ENCODE measurements at regions not wholly inside any gene's neighbourhood (a gene's known extent, or its start where the extent isn't known, plus 50 kb on each side); places are given as distances from the start of the nearest gene placed in this dataset.

DNA sequence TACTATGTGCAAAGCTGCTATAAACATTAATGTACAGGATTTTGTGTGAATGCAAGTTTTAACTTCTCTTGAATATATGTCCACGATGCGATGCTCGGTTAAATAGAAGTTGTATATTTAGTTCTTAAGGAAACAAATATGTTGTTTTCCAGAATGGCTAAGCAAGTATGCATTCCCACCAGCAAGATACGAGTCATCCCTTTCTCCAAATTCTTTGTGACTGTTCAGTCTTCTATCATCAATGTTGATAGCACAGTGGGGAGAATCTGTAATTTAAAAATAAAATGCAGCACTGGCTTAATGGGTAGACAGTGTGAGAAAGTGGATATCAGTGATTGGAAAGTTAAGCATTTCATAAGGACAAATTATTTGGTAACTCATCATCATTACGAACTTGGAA, 1340.8 kb downstream of the PCDH9 start:
- DNase-seq (ENCODE audit: low read depth, low spot score): no peak

DNA sequence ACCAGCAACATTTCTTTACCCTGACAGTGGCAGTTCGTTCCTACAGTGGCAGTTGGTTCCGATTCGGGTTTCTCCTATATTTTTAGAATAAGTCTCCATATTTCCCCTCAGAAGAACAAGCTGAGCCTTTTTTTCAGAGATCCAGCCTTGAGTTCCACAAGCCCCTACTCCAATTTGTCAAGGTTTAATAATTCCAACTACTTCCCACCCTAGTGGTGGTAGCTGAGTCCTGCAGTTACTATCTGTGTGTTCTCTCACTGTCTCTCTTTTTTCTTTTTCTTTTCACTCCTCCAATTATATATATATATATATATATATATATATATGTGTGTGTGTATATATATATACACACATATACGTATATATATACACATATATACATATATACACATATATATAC, 1347.3 kb downstream of the PCDH9 start:
- DNase-seq (ENCODE audit: low read depth, low spot score): no peak

DNA sequence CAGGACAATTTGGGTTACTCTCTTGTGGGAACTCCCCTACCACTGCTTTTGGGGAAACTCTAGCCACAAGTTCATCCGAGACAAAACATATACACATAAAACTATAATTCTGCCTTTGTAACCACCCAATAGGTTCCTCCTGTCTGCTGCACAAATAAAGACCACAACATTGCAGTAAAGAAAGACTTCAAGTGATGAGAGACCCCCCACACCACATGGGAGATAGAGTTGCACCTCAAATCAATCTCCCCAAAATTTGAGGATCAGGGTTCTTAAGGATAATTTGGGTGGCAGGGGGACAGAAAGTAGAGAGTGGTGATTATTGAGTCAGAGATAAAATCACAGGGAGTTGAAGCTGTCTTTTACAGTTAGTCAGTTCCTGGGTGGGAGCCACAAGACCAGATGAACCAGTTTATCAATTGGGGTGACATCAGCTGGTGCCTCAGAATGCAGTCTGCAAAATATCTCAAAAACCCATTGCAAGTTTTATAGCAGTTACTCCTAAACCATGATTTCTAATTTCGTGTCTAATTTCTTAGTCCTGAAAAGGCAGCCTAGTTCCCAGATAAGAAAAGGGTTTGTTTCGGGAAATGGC, 1348.5 kb downstream of the PCDH9 start:
- DNase-seq (ENCODE audit: low read depth, low spot score): no peak

DNA sequence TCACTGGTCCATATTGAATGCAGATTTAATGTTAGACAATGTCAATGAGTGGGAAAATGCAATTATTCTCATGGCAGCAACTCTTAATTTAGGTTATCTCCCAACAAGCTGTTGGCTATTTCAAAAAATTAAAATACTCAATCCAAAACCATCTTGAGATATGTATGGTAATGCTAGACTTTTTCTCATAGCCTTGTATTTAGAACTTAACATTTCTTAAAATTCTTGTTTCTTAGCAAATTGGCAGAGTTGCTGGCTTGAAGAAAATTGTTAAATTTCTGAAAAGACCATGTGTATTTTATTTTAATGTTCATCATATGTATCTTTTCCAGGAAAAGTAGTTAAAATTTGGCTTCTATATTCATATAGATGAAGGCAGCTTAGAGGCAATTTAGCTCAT, 1355.1 kb downstream of the PCDH9 start:
- no peak for DNase-seq (ENCODE audit: low read depth, low spot score)

DNA sequence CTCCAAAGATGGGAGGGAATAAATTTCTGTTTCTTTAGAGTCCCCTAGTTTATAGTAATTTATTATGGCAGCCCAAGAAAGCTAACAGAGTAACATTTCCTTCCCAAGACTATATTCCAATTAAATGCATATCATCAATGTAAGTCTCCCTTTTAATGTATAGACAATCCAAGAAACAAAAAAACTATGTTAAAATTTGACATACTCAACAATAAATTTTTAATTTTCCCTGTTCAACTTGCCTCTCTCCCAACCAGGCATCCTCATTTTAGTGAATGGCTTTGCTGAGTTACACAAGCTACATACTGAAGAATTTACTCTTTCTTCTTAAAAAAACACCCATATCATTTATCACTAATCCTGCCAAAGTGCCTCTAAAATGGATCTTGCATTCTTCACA, 1357.7 kb downstream of the PCDH9 start:
- DNase-seq (ENCODE audit: low read depth, low spot score): no peak

DNA sequence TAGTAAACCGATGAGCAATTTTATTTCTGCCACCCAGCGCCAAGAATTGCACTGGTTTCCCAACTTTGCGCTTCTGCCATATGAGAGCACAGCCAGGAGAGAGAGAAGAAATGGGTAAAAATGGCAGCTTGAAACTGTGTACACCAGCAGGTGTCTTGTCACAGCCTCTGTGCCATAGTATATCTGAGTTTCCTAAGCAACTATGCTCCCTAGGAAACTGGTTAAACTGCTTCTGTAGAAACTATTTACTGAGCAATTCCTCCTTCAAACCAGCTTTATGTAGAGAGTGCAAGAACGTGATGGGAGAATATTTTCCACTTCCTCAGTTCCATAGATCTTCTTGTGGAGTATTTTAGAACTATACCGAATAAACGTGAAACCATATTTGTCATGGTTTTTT, 1361.3 kb downstream of the PCDH9 start:
- no peak for DNase-seq (ENCODE audit: low read depth, low spot score)

DNA sequence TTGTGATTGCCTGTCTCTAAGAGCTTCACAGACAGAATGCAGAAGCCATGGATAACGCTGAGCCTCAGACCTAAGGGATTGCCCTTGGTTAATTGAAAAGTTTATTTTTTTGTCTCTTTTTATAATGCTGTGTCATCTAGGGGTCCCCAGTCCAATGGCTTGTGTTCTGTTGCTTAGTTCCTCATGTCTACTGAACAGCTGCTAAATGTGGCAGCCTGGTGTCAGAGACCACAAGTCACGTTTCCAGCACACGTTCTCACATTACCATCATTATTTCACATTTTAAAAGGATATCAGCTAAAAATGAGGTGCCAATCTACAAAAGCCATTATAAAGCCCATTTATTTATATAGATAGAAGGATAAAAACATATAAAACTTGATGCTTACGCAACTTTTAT, 1362.0 kb downstream of the PCDH9 start:
- no peak for DNase-seq (ENCODE audit: low read depth, low spot score)

DNA sequence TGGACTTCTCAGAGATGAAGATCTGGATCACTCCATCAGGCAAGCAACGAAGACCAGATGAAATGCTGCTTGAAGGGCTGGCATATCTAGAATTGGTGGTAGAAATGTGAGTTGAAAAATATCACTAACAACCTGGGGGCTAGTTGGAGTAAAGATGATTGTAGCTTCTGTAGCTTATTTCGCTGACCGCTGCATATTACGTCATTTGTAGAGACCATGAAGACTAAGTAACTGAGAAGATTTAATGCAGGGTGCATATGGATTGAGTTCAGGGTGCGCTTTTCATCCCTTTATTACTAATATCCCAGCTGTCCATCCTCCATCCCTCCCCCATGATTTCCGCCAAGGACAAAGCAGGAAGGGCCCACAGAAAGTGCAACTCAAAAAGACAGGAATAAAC, 1364.0 kb downstream of the PCDH9 start:
- no peak for DNase-seq (ENCODE audit: low read depth, low spot score)

DNA sequence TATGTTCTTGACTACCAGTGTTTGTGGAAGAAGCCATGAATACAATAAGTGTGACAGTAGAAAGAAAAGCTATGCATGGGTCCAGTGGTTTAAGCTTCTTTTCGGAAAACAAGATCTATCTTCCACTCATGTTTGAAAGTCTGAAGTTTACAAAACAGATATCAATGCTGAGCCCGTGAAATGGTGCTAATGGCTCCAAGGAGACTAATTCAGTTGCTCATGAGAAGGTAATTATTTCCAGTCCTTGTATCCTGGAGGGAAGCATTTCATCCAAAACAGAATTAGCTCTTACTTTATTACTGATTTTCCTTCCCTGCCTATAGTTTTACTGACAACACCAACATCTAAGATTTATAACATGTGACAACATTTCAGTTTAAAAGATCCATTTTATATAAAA, 1364.9 kb downstream of the PCDH9 start:
- DNase-seq (ENCODE audit: low read depth, low spot score): no peak

DNA sequence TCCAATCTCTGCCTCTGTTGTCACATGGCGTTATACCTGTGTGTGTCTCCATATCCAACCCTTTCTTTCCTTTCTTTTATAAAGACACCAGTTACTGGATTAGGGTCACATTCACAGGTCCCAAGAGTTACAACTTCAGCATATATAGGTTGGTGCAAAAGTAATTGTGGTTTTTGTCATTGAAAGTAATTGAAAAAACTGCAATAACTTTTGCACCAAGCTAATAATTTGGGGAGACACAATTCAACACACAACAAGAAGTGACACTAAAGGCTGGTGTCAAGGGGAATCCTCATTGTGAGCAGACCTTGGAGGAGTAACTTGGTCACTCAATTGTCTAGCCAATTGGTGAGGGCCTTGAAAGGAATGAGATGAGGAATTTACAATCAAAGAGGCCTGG, 1366.1 kb downstream of the PCDH9 start:
- DNase-seq (ENCODE audit: low read depth, low spot score): no peak

DNA sequence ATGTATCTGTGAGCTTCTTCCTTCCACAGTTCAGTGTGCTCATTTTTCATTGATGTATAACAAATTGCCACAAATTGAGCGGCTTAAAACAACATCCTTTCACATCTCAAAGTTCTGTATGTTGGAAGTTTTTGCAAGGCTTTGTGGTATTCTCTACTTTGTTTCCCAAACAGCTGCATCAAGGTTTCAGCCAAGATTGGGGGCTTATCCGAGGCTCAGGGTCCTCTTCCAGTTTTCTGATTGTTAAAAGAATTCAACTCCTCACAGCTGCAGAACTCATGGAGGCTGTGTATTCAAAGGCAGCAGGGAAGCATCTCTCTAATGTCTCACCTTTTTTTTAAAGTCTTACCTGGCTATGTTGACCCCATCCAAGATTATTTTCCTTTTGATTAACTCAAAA, 1369.8 kb downstream of the PCDH9 start:
- no peak for DNase-seq (ENCODE audit: low read depth, low spot score)

DNA sequence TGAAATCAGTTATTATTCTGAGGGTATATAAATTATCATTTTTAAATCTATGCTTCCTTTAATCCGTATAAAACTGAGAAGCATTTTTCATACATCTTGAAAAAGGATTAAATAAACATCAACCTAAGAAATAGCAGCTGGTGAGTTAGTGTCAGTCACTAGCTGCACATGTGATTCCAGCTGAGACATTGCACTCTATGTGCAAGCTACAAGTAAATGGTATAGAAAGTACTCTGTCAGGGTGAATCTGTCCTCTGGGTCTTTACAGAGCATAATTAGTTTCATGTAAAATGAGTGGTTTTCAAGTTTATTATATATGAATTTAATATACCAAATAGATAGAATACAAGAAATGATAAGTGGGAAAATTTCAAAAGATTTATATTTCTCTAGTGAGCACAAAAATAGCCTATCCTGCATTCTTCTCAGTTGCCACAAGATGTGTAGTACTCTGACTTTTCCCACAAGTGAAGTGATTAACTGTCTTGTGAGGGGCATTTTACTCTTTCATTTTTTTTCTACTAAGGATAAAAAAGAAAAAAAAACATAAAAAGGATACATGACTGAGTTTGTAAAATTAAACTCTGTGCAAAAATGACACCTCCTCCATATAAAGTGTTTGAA, 1372.1 kb downstream of the PCDH9 start:
- DNase-seq (ENCODE audit: low read depth, low spot score): no peak

DNA sequence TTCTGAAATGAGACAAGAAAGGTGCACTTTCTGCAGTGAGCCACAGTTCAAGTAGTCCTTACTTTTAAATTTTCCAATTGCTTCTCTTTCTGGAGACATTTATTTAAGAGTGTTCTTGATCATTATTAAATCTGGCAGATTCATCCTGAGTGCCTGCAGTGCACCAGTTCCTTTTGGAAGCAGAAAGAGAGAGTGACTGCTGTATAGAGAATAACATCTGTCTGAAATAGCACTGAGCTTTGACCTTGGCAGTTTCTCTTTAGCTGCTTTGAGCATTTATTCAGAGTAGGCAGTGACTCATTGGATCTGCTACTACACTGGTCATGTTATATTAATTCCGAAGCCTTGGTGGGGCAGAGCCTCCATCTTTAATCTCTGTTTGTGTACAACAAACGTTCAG, 1373.7 kb downstream of the PCDH9 start:
- DNase-seq (ENCODE audit: low read depth, low spot score): no peak

DNA sequence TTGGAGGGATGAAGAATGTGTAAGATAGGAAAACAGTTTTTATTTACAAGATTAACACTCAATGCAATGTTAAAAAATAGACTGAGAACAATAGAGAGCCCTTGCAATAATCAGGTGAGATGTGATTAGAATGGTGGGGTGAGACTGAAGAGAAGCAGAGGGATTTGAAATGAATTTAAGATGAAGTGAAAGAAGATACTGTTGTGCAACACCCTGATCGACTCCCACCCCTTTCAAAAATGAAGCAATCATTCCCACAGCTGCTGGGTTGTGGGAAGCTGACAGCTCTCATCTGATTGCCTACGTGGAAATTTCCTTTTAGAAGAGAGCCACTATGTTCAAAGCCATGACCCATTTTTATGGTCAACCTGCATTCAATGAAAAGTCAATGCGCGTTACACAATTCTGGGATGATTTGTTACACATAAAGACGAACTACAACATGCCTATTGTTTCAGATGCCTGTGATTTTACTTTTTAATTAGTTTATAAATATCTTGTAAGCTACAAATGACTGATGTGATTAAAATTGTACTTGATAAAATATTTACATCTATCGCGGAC, 1374.8 kb downstream of the PCDH9 start:
- no peak for DNase-seq (ENCODE audit: low read depth, low spot score)

DNA sequence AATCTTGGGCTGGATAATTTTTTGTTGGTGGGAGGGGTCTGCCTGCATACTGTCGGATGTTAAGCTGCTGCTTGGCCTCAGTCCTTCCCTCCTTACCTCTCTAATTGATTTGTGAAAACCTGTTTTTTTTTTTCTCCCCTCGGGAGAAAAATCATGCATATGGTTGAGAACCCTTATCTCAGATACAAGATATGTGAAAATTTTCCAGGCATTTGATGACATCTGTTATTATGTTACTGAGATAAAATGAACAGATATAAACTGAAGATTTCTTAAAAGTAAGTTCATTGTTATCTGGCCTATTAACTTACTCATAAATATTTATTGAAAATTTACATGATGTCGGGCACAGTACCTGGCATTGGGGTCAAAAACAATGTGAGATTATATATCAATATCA, 1375.7 kb downstream of the PCDH9 start:
- DNase-seq (ENCODE audit: low read depth, low spot score): no peak

DNA sequence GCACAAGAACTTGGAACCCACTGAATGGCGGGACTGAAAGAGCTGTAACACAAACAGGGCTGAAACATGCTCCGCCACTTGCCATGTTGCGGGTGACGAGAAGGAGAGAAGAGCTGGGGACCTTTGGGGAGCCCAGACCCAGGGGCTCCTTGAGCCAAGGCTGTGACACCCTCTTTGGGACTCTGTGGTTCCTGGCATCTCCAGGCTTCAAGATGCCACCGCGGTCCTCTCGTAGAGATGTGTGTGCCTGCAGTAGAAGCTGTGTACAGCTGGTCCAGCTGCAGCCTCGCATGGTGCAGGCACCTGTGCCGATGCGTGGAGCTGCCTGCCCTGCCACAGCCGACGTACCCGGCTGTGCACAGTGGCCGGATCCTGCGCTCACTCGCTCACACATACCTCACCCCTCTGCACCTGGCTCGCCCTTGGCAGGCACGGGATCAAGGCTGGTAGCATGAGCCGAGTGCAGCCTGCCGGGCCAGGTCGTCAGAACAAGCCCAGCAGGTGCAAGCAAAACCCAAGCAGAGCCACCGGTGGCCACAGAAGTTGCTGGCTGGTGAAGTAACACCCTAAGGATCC, 1385.8 kb downstream of the PCDH9 start:
- no peak for DNase-seq (ENCODE audit: low read depth, low spot score)

DNA sequence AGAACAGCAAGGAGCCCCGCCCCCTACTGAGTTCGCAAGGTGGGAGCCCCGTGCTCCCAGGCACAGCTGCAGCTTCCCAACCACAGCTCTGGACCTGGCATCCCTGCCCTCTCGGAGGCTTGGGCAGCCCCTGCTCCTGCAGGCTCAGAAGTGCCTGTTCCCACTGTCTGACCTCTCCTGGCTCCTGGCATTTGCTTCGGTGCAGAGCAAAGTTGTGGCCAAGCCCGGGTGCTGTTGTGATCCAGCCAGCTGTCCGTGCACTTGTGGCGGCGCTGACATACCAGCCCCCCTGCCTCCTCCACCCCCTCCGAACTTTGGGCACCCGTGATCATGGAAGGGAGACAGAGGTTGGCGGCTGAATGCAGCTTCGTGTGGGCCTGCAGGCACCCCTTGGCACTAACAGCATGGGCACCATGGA, 1386.8 kb downstream of the PCDH9 start:
- DNase-seq (ENCODE audit: low read depth, low spot score): no peak

DNA sequence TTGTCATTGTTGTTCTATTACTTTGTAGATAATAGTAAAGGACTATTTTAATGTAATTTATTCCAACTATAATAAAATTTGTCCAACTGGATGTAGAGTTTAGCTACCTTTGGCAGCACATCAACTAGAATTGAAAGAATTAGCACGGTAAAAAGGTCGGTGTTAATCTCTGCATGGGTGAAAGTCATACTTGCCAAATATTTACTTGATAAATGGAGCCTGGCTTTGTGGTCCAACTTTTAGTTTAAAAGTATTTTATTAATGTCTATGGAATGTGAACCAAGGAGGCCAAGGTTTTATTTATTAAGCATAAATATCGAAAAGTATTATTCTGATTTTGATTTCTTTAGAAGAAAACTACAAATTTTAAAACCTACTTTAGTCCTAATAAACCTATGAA, 1389.0 kb downstream of the PCDH9 start:
- DNase-seq (ENCODE audit: low read depth, low spot score): no peak

DNA sequence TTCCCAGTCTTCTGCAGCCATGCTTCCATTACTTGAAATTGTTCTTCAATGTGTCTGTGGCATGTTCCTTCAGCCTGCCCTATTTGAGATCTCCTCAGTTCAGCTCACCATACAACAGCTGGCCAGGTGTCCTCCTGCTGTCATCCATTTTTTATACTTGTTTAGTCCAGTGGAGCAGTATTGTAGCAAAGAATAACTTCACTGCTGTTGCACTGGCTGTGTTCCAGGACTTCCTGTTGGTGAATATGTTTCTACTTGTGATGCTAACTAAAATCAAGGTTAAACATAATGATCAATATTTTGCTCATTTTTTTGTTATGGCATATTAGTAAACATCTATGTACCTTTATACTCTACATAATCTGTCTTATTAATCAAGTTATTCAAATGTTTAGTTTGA, 1394.1 kb downstream of the PCDH9 start:
- DNase-seq (ENCODE audit: low read depth, low spot score): no peak

DNA sequence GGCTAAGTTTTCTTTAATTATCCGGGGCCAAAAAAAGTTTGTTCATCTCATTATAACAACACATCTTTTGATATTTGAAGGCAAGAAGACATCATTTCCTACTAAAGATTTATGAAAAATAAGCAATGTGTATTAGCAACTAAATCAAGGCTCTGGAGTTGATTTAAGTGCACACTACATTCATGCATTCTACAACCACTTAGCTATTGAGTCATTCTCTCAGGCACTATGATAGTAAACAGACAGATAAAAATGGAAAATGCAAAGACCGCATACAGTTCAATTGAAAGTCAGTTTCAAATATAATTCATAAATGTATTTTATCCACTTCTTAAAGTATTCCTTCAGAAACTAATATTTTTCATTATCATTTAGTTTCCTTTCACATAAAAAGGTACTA, 1395.2 kb downstream of the PCDH9 start:
- DNase-seq (ENCODE audit: low read depth, low spot score): no peak

DNA sequence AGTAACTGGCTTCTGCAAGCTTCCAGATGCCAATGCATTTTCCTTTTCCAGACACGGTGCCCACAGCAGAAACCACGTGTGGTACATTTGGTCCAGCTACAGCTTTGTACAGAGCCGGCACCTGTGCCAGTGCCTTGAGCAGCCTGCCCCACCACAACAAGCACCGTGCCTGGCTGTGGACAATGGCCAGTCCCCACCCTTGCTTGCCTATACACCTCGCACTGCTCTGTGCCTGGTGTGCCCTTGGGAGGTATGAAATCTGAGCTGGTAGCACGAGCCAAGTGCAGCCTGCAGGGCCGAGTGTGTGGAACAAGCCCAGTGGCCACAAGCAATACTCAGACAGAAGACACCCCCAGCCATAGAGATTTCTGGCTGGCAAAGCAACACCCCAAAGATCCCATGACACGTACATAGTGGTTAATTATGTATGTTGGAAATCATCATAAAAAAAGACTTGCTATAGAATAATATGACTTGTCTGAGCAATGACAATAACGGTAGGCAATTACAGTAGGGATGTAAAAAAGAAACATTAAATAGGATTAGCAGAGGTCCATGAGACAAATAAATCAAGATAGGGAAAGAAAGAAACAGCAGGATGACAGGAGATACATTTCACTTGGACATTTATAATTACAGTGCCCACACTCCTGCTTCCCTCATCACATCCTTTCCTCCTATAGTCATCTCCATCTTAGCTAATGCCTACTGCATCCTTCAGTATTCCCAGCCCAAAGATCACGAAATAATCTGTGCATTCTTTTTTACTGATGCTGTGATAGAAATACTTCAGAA, 1399.5 kb downstream of the PCDH9 start:
- no peak for DNase-seq (ENCODE audit: low read depth, low spot score)

DNA sequence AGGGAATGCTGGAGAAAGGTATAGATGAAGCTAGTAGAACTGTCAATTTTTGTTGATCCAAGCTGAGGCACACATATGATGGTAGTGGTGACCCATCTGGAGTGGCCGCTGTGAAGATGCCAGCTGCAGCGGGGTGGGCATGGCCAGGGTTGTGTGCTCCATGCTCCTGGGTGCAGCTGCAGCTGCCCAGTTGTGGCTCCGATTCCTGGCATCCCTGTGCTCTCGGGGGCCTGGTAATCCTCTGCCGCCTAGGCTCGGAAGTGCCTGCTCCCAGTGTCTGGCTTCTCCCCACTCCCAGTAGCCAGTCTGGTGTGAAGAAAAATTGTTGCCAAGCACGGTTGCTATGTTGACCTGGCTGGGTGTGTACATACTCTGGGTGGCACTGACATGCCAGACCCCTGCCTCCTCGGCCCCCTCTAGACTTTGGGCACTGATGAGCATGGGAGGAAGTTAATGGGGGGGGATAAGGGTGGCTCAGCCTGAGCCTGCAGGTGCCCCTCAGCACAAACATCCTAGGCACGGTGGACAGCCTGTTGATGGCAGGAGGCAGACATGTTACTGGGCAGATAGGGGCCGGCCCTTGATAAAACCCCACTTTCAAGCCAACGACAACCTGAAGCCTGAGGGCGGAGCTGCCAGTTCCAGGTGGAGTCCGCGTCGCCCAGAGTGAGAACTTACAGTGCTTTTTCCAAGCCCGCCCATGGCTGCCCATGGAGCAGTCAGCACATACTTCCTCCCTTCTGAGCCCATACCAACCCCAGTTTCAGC, 1400.7 kb downstream of the PCDH9 start:
- no peak for DNase-seq (ENCODE audit: low read depth, low spot score)
